ENCODE measurements at regions not wholly inside any gene's neighbourhood (a gene's known extent, or its start where the extent isn't known, plus 50 kb on each side); places are given as distances from the start of the nearest gene placed in this dataset.
A peak's percentile ranks its signal among the peaks of the same experiment; 100 is the strongest.

GRCh38 chr10:43864656-43865055 is 216.0 kb upstream of the ZNF32 start:
- Histone ChIP-seq H3K4me1 (peaks cover 7% of the 10 kb centered on the region), H3K27me3 (no peaks in the 10 kb centered on the region), H3K4me3 (no peak overlapping the region), H3K9me3 (no peaks in the 10 kb centered on the region), H3K27ac (peak overlapping the region in 1 of 2 donors; percentile 36), H3K36me3 (ENCODE audit: low read depth, missing control alignments) (no peaks in the 10 kb centered on the region)
- intact Hi-C loops (cut with DNase I; ENCODE audit: low total_unique reads): no loop called here
- no peak for TF ChIP-seq CTCF (IDR thresholded peaks at IDR 0.05)
- no peak for TF ChIP-seq POLR2A (IDR thresholded peaks at IDR 0.05)
- 92 to 94% methylated on average over 6 of the region's 6 CpGs for WGBS, 2 donors
- DNase-seq: no peak

GRCh38 chr10:43863859-43864591 is 215.3 kb upstream of the ZNF32 start:
- H3K9me3 ChIP-seq: no peaks in the 10 kb centered on the region
- no peaks in the 10 kb centered on the region for H3K36me3 ChIP-seq (ENCODE audit: low read depth, missing control alignments)
- H3K4me3 ChIP-seq: no peak overlapping the region
- no peak for DNase-seq
- H3K27ac ChIP-seq: peak overlapping the region in 1 of 2 donors; percentile 36
- H3K4me1 ChIP-seq: peaks cover 7% of the 10 kb centered on the region
- H3K27me3 ChIP-seq: no peaks in the 10 kb centered on the region
- intact Hi-C loops (cut with DNase I; ENCODE audit: low total_unique reads): no loop called here
- 82 to 89% methylated on average over 7 to 8 of the region's 8 CpGs for WGBS, 2 donors
- TF ChIP-seq POLR2A (IDR thresholded peaks at IDR 0.05) (no peak), CTCF (IDR thresholded peaks at IDR 0.05) (no peak)

- Histone ChIP-seq H3K4me3 (no peak overlapping the region), H3K27me3 (no peaks in the 10 kb centered on the region), H3K36me3 (ENCODE audit: low read depth, missing control alignments) (no peaks in the 10 kb centered on the region), H3K4me1 (peaks cover 1% of the 10 kb centered on the region), H3K9me3 (no peaks in the 10 kb centered on the region), H3K27ac (no peak overlapping the region)
- intact Hi-C loops (cut with DNase I; ENCODE audit: low total_unique reads): no loop called here
- no peak for TF ChIP-seq CTCF (IDR thresholded peaks at IDR 0.05)
- no peak for TF ChIP-seq POLR2A (IDR thresholded peaks at IDR 0.05)
- no peak for DNase-seq
- 96 to 97% methylated on average over 9 of the region's 9 CpGs for WGBS, 2 donors
Observed at GRCh38 chr10:43863270-43863669, 214.6 kb upstream of the ZNF32 start.

- H3K4me1 ChIP-seq: no peaks in the 10 kb centered on the region
- DNase-seq: no peak
Observed at GRCh38 chr10:43862756-43863155, 214.1 kb upstream of the ZNF32 start.

More at GRCh38 chr10:43862756-43863155, 214.1 kb upstream of the ZNF32 start:
- H3K9me3 ChIP-seq: no peaks in the 10 kb centered on the region
- no peak overlapping the region for H3K4me3 ChIP-seq
- no peak overlapping the region for H3K27ac ChIP-seq
- TF ChIP-seq POLR2A (IDR thresholded peaks at IDR 0.05) (no peak), CTCF (IDR thresholded peaks at IDR 0.05) (no peak)
- intact Hi-C loops (cut with DNase I; ENCODE audit: low total_unique reads): no loop called here
- no peaks in the 10 kb centered on the region for H3K27me3 ChIP-seq
- WGBS, 2 donors: 89 to 92% methylated on average over 5 of the region's 5 CpGs
- no peaks in the 10 kb centered on the region for H3K36me3 ChIP-seq (ENCODE audit: low read depth, missing control alignments)
